Cardiac fibroblast (primary cell): ENCODE measurements at regions not wholly inside any gene's neighbourhood (a gene's known extent, or its start where the extent isn't known, plus 50 kb on each side); places are given as distances from the start of the nearest gene placed in this dataset.

Experiments
- DNase-seq, 2 donors: peaks; one replicate each; pipeline versions ENCODE4 v3.0.0 to v3.0.0-alpha.2; 2010; ENCODE audit warnings: low read depth in 2 of 2
- H3K4me3 ChIP-seq, 2 donors: replicated peaks in 1 of 2; 1 replicate in 1 of 2; 2 replicates in 1 of 2; pipeline ENCODE4 v1.5.1; 2011; ENCODE audit warnings: low read depth in 2 of 2, low read length in 2 of 2, mild to moderate bottlenecking in 2 of 2, moderate library complexity in 1 of 2
- TF ChIP-seq, protein P1 (sequence below): IDR thresholded peaks from one replicate; pipeline ENCODE4 v1.5.1; 2011; ENCODE audit warnings: low read depth, mild to moderate bottlenecking, low read length, inconsistent platforms

DNA sequence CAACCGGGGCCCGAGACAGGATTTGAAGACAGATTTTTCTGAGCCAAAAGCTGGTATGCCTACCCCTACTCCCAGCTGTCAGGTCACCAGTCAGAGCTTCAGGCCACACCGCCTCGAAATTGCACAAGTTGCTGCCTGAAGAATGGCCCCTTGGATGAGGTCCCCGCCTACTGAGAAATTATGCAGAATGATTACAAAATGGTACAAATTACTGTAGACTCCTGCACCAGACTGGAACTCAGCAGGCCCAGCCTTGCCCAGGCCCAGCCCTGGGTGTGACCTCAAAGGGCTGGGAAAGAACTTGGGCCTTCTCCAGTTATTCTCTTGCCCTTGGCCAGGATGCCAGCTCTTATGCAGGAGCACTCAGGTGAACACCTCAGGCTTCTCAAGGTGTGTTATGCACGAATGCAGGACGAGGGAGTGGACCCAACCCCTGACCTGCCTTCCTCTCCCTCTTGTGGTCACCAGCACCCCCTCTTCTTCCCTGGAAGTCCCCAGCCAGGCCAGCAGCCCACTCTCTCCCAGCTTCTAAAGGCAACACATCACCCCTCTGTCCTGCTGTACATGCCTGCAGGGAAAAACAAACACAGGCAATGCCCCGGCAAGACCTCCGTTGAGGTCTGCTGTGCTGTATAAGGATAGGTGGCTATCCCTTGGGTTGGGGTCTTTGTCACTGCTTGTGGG is 88.7 kb upstream of the NAA20 start:
- TF ChIP-seq, protein P1, sequence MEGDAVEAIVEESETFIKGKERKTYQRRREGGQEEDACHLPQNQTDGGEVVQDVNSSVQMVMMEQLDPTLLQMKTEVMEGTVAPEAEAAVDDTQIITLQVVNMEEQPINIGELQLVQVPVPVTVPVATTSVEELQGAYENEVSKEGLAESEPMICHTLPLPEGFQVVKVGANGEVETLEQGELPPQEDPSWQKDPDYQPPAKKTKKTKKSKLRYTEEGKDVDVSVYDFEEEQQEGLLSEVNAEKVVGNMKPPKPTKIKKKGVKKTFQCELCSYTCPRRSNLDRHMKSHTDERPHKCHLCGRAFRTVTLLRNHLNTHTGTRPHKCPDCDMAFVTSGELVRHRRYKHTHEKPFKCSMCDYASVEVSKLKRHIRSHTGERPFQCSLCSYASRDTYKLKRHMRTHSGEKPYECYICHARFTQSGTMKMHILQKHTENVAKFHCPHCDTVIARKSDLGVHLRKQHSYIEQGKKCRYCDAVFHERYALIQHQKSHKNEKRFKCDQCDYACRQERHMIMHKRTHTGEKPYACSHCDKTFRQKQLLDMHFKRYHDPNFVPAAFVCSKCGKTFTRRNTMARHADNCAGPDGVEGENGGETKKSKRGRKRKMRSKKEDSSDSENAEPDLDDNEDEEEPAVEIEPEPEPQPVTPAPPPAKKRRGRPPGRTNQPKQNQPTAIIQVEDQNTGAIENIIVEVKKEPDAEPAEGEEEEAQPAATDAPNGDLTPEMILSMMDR: no peak
- H3K4me3 ChIP-seq: no peak overlapping the region
- no peak for DNase-seq

DNA sequence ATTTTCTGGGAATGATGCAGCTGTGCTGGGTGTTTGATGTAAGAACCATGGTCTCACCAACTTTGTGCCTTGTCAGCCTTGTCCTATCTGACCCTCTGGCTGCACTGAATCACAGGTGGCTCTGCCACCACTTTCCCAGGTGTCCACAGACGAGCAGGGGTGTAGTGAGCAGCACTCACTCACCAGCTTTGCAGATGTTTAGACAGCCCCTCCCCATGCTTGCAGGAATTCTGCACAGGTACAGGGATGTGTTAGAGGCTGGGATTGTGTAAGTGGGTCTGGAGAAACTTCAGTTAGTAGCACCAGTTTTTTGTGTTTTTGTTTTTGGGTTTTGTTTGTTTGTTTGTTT is 88.2 kb upstream of the NAA20 start:
- no peak overlapping the region for H3K4me3 ChIP-seq
- DNase-seq: no peak
- TF ChIP-seq, protein P1: no peak

DNA sequence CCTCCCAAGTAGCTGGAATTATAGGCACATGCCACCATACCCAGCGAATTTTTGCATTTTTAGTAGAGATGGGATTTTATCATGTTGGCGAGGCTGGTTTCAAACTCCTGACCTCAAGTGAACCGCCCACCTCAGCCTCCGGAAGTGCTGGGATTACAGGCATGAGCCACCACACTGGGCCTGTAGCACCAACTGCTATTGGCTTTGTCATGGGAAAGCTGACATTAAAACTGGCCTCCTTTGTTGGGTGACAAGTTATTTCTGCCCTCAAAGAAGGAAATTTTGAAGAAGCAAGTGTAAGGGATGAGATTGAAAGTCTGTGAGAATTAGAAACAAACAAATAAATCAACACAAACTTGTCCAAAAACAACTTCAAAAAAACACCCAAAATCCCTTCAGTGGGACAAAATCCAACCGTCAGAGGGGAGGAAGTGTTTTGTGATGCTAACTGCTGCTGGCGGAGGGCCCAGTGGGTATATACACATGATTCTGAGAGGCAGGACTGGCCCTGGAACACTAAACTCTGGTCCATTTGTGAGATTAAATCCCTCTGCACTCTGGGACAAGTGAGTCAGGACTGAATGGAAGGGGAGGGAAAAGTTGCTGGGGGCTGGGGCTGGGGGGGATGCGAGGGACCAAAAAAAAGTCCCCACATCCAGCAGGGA is 87.5 kb upstream of the NAA20 start:
- peak in 1 of 2 donors; percentile 61 for DNase-seq
- H3K4me3 ChIP-seq: no peak overlapping the region
- TF ChIP-seq, protein P1: no peak

DNA sequence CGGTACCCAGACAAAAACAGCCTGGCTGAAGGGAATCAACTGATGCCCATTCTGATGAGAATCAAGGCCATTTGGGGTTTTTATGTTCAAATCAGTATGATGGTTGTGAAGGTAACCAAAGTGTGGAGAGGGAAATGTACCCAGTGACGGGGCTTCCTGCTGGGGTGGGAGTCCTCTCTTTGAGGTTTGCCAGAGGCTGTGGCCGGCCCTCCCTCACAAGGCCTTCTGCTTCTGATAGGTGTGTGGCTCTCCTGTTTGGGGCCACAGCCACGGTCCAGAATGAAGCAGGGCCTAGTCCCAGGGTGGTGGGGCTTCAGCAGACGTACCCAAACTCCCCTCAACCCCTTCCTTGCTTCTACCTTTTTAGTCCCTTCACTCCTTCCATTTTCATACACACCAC is 86.7 kb upstream of the NAA20 start:
- TF ChIP-seq, protein P1: no peak
- no peak for DNase-seq
- H3K4me3 ChIP-seq: no peak overlapping the region

DNA sequence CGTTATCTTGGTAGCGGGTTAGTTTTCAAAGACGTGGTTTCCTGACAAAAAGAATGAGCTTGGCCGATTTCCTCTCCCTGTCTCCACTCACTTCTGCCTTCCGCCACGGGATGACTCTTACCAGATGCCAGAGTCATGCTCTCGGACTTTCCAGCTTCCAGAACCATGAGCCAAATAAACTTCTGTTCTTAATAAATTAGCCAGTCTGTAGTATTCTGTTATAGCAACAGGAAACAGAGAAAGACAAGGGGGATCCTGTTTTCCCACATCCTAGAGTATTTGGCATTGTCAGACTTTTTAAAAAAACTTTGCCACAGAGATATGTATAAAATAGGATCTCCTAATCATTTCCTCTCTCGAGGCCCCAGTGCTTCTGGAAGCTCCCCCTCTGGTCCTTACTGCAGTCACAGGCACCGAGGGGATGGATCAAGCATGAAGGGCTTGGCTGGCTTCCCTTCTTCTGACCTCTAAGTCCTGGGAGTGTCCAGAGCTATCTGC is 84.9 kb upstream of the NAA20 start:
- TF ChIP-seq, protein P1: no peak
- DNase-seq: peak; percentile 90 to 97
- H3K4me3 ChIP-seq: no peak overlapping the region

DNA sequence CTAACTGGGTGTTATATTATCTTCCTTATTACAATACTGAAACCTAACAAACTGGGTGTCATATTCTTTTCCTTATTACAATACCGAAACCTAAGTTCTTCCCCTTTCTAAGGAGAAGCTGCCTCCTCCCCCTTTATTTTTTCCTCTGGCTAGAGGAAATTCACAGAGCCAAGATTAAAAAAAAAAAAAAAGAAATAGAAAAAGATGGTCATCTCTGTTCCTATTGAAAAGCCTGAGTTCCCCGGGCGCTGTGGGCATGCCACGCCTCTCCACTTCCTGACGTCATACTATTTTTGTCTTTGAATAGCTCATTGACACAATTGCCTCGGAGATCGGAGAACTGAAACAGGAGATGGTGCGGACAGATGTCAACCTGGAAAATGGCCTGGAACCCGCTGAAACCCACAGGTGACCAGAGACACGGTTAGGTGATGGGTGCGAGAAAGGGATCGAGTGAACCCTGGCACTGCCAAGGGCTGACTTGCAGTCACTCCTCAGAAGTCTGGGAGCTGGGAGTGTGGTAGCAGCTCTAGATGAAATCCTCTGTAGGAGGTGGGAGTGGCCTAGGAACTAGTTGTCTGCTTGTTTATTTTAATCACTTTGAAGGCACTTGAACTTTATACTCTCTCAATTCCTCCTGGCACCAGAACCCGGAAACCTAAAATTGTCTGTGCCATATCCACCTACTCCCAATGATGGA is 82.2 kb upstream of the NAA20 start:
- H3K4me3 ChIP-seq: no peak overlapping the region

More for the DNA sequence above, 82.2 kb upstream of the NAA20 start:
- TF ChIP-seq, protein P1: no peak
- no peak for DNase-seq
